ENCODE measurements at regions not wholly inside any gene's neighbourhood (a gene's known extent, or its start where the extent isn't known, plus 50 kb on each side); places are given as distances from the start of the nearest gene placed in this dataset.

DNA sequence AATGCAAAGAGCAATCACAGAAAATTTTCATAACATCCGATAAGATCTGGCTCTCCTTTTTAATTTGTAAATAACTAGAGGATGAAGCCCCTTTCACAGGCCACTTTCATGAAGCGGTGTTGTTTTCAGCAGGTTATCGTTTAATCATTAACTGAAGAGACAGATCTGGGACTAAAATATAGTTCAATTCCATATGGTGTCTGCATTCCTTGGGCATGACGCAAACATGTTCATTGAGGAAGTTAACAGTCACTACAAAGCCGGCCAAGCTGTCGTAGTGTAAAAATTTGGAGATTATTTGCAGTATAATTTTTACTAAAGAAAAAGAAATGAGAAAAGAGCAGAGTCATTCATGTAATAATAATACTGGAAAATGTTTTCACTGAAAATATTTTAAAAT, 565.2 kb upstream of the ADAMTS5 start (continued):
- TF ChIP-seq REST (IDR thresholded peaks at IDR 0.05; ENCODE audit: unreplicated experiment), result no peak
- TF ChIP-seq CTCF (conservative IDR thresholded peaks at IDR 0.05; ENCODE audit: low read depth in 2 of 2), result no peak
- TF ChIP-seq ZNF331 (CRISPR knock-in tag; IDR thresholded peaks at IDR 0.05; ENCODE audit: low read depth), result no peak
- no peak for TF ChIP-seq NANOG (IDR thresholded peaks at IDR 0.05; ENCODE audit: borderline replicate concordance)
- TF ChIP-seq CREB1 (CRISPR knock-in tag; IDR thresholded peaks at IDR 0.05; ENCODE audit: low read depth), result no peak
- TF ChIP-seq STAT1 (IDR thresholded peaks at IDR 0.05; ENCODE audit: unreplicated experiment), result no peak
- TF ChIP-seq EZH2 (IDR thresholded peaks at IDR 0.05; ENCODE audit: low read depth, unreplicated experiment), result no peak

GRCh38 chr21:27528697-27529096, 561.8 kb upstream of the ADAMTS5 start:
- Histone ChIP-seq H3K27me3 (ENCODE audit: insufficient read depth) (no peaks in the 10 kb centered on the region), H3K79me2 (replicated peaks; ENCODE audit: insufficient read depth) (no peaks in the 10 kb centered on the region), H3K4me3 (no peak overlapping the region), H4K20me1 (replicated peaks; ENCODE audit: insufficient read depth) (no peaks in the 10 kb centered on the region), H3K4me1 (ENCODE audit: insufficient read depth) (no peaks in the 10 kb centered on the region), H3K4me2 (no peak overlapping the region), H3K27ac (ENCODE audit: low read depth) (no peak overlapping the region), H3F3A (replicated peaks; ENCODE audit: low read depth) (no peaks in the 10 kb centered on the region), H3K9me2 (ENCODE audit: insufficient read depth) (0 out of 2 replicates have a peak, but pooled peaks cover 3% of the 10 kb centered on the region), H2AFZ (no peak overlapping the region), H3K36me3 (ENCODE audit: insufficient read depth) (no peaks in the 10 kb centered on the region)
- peaks cover 4% of the 10 kb centered on the region; the same call in 2 of the 3 replicates for H3K4me1 Mint-ChIP-seq
- H3K4me3 Mint-ChIP-seq, result no peak overlapping the region
- DNase-seq (ENCODE audit: low spot score), result no peak
- H3K27ac Mint-ChIP-seq, result no peak overlapping the region
- H3K27me3 Mint-ChIP-seq (ENCODE audit: insufficient read depth, low read depth, poor library complexity), result no peaks in the 10 kb centered on the region
- no peaks in the 10 kb centered on the region for H3K36me3 Mint-ChIP-seq (ENCODE audit: low read depth)
- ATAC-seq, result no peak
- no peaks in the 10 kb centered on the region for H3K9me3 Mint-ChIP-seq
- TF ChIP-seq JUNB (IDR thresholded peaks at IDR 0.05; ENCODE audit: unreplicated experiment), result no peak
- no peak for TF ChIP-seq STAT1 (IDR thresholded peaks at IDR 0.05; ENCODE audit: unreplicated experiment)
- TF ChIP-seq ZNF462 (CRISPR knock-in tag; IDR thresholded peaks at IDR 0.05), result no peak
- no peak for TF ChIP-seq REST (IDR thresholded peaks at IDR 0.05; ENCODE audit: unreplicated experiment)
- TF ChIP-seq CREB1 (CRISPR knock-in tag; IDR thresholded peaks at IDR 0.05; ENCODE audit: low read depth), result no peak
- TF ChIP-seq ZNF114 (CRISPR knock-in tag; IDR thresholded peaks at IDR 0.05), result no peak
- no peak for TF ChIP-seq ZNF331 (CRISPR knock-in tag; IDR thresholded peaks at IDR 0.05; ENCODE audit: low read depth)

All from GM23338 (cell line).